ENCODE measurements at regions not wholly inside any gene's neighbourhood (a gene's known extent, or its start where the extent isn't known, plus 50 kb on each side); places are given as distances from the start of the nearest gene placed in this dataset.

DNA sequence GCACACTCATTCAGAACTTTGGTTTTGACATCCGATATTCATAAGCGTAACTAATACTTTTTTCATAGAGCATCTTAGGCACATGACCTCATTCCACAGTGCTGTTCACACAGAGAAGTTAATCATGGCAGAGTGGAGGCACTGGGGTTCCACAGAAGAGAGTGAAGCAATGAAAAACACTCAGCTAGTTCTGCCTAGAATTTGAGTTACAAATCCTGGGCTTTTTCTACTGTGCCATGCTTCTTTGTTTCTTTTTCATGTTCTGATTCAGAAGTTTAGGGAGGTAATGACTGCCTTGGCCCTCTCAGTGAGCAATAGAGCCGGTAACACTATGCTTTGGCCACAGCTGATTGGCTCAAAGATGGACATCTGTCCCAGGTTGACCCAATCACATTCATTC lies 176.1 kb upstream of the MITF start:
- DNase-seq (ENCODE audit: low read depth, low spot score) = no peak

GRCh38 chr3:69562020-69562419 lies 176.1 kb upstream of the FRMD4B start:
- ChIA-PET POLR2A (no interaction called here), SMC1A (ENCODE audit: uncharacterized antibody, unreplicated experiment) (interaction anchor here (0.7 kb wide), 1 partner anchor 21 kb away, joined by 3 read pairs; no protein-coding TSS in a partner anchor), CTCF (no interaction called here), RAD21 (ENCODE audit: unreplicated experiment) (no interaction called here)
- Histone ChIP-seq H3K9me3 (replicated peaks; ENCODE audit: control insufficient read depth, insufficient read depth, low read length) (no peaks in the 10 kb centered on the region), H4K20me1 (ENCODE audit: control insufficient read depth, insufficient read depth) (no peaks in the 10 kb centered on the region), H3K4me2 (ENCODE audit: control insufficient read depth, insufficient read depth) (no peak overlapping the region), H3K36me3 (ENCODE audit: control insufficient read depth in 2 of 2, insufficient read depth in 2 of 2, low read length in 1 of 2) (no peaks in the 10 kb centered on the region), H2AFZ (ENCODE audit: control insufficient read depth, low read depth, low read length) (no peak overlapping the region), H3K9ac (ENCODE audit: control insufficient read depth, insufficient read depth, low read length) (no peak overlapping the region), H3K79me2 (ENCODE audit: control insufficient read depth, insufficient read depth, low read length) (no peaks in the 10 kb centered on the region), H3K27ac (ENCODE audit: control insufficient read depth, insufficient read depth) (no peak overlapping the region), H3K27me3 (replicated peaks in 1 of 2; ENCODE audit: control insufficient read depth in 2 of 2, insufficient read depth in 2 of 2, low read length in 1 of 2) (no peaks in the 10 kb centered on the region), H3K4me3 (no peak overlapping the region), H3K4me1 (ENCODE audit: control insufficient read depth, insufficient read depth, low read length) (no peaks in the 10 kb centered on the region)
- intact Hi-C loops (cut with micrococcal nuclease; ENCODE audit: unreplicated experiment) = no loop called here
- no peak for FAIRE-seq
- WGBS (ENCODE audit: insufficient coverage, insufficient replicate concordance, low lambda C conversion rate, missing lambda C conversion rate) = 44% methylated on average over 4 of the region's 4 CpGs
- in situ Hi-C loops (cut with MboI) = no loop called here
- no peak for DNase-seq (ENCODE audit: low read depth, low spot score)
- ATAC-seq = no peak
- no TSS peak for BruUV-seq (replicated peaks)
- no peak for TF ChIP-seq PML (IDR thresholded peaks at IDR 0.05; ENCODE audit: low read length)
- TF ChIP-seq SMARCA5 (IDR thresholded peaks at IDR 0.05) = no peak
- TF ChIP-seq MTA3 (IDR thresholded peaks at IDR 0.05; ENCODE audit: borderline replicate concordance, low read length) = no peak
- no peak for TF ChIP-seq POLR2A (IDR thresholded peaks at IDR 0.05; ENCODE audit: low read depth, low read length)
- TF ChIP-seq JUNB (IDR thresholded peaks at IDR 0.05) = no peak
- no peak for TF ChIP-seq CHD2 (IDR thresholded peaks at IDR 0.05; ENCODE audit: borderline replicate concordance, low read depth, low read length)
- TF ChIP-seq, protein P1, sequence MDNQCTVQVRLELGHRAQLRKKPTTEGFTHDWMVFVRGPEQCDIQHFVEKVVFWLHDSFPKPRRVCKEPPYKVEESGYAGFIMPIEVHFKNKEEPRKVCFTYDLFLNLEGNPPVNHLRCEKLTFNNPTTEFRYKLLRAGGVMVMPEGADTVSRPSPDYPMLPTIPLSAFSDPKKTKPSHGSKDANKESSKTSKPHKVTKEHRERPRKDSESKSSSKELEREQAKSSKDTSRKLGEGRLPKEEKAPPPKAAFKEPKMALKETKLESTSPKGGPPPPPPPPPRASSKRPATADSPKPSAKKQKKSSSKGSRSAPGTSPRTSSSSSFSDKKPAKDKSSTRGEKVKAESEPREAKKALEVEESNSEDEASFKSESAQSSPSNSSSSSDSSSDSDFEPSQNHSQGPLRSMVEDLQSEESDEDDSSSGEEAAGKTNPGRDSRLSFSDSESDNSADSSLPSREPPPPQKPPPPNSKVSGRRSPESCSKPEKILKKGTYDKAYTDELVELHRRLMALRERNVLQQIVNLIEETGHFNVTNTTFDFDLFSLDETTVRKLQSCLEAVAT (IDR thresholded peaks at IDR 0.05) = no peak
- no peak for TF ChIP-seq NBN (IDR thresholded peaks at IDR 0.05)
- TF ChIP-seq CBFB (IDR thresholded peaks at IDR 0.05; ENCODE audit: low read depth) = no peak
- TF ChIP-seq ZNF622 (IDR thresholded peaks at IDR 0.05) = no peak
- TF ChIP-seq ELK1 (IDR thresholded peaks at IDR 0.05; ENCODE audit: low read depth, low read length) = no peak
- no peak for TF ChIP-seq CREB1 (IDR thresholded peaks at IDR 0.05; ENCODE audit: low read depth)

More for the DNA sequence above, 176.1 kb upstream of the MITF start:
- 2% methylated on average over 3 of the region's 3 CpGs for WGBS (ENCODE audit: insufficient coverage, insufficient replicate concordance, low lambda C conversion rate, missing lambda C conversion rate)
- FAIRE-seq = no peak
- Histone ChIP-seq H3K4me2 (ENCODE audit: control insufficient read depth, insufficient read depth) (no peak overlapping the region), H3K9ac (ENCODE audit: control insufficient read depth, insufficient read depth, low read length) (no peak overlapping the region), H3K9me3 (replicated peaks; ENCODE audit: control insufficient read depth, insufficient read depth, low read length) (no peaks in the 10 kb centered on the region), H3K27me3 (replicated peaks in 1 of 2; ENCODE audit: control insufficient read depth in 2 of 2, insufficient read depth in 2 of 2, low read length in 1 of 2) (no peaks in the 10 kb centered on the region), H3K27ac (ENCODE audit: control insufficient read depth, insufficient read depth) (no peak overlapping the region), H3K4me1 (ENCODE audit: control insufficient read depth, insufficient read depth, low read length) (no peaks in the 10 kb centered on the region), H3K79me2 (ENCODE audit: control insufficient read depth, insufficient read depth, low read length) (no peaks in the 10 kb centered on the region), H3K4me3 (no peak overlapping the region), H4K20me1 (ENCODE audit: control insufficient read depth, insufficient read depth) (no peaks in the 10 kb centered on the region), H3K36me3 (ENCODE audit: control insufficient read depth in 2 of 2, insufficient read depth in 2 of 2, low read length in 1 of 2) (no peaks in the 10 kb centered on the region), H2AFZ (ENCODE audit: control insufficient read depth, low read depth, low read length) (no peak overlapping the region)
- ChIA-PET RAD21 (ENCODE audit: unreplicated experiment) (no interaction called here), POLR2A (no interaction called here), SMC1A (ENCODE audit: uncharacterized antibody, unreplicated experiment) (interaction anchor here (1.1 kb wide), 1 partner anchor 20 kb away, joined by 3 read pairs; no protein-coding TSS in a partner anchor), CTCF (no interaction called here)
- in situ Hi-C loops (cut with MboI) = no loop called here
- BruUV-seq (replicated peaks) = no TSS peak
- intact Hi-C loops (cut with micrococcal nuclease; ENCODE audit: unreplicated experiment) = no loop called here
- no peak for TF ChIP-seq SP1 (IDR thresholded peaks at IDR 0.05; ENCODE audit: low read depth, low read length)
- TF ChIP-seq ZBED1 (IDR thresholded peaks at IDR 0.05; ENCODE audit: borderline replicate concordance) = no peak
- no peak for TF ChIP-seq NR2C1 (IDR thresholded peaks at IDR 0.05)
- TF ChIP-seq TCF3 (IDR thresholded peaks at IDR 0.05; ENCODE audit: borderline replicate concordance, insufficient read depth, low read depth, low read length) = no peak
- TF ChIP-seq SMAD5 (IDR thresholded peaks at IDR 0.05; ENCODE audit: low read depth) = no peak
- no peak for TF ChIP-seq CHD1 (IDR thresholded peaks at IDR 0.05; ENCODE audit: low read depth, low read length)
- TF ChIP-seq RB1 (IDR thresholded peaks at IDR 0.05; ENCODE audit: borderline replicate concordance) = no peak
- no peak for TF ChIP-seq KDM1A (IDR thresholded peaks at IDR 0.05; ENCODE audit: borderline replicate concordance)
- TF ChIP-seq YBX1 (IDR thresholded peaks at IDR 0.05) = no peak
- no peak for TF ChIP-seq SMARCA5 (IDR thresholded peaks at IDR 0.05)
- TF ChIP-seq KLF5 (IDR thresholded peaks at IDR 0.05; ENCODE audit: partially characterized antibody) = no peak
- no peak for TF ChIP-seq ETV6 (conservative IDR thresholded peaks at IDR 0.05 in 1 of 2, IDR thresholded peaks at IDR 0.05 in 1 of 2; ENCODE audit: borderline replicate concordance in 1 of 2, low read depth in 1 of 2)
- TF ChIP-seq WRNIP1 (IDR thresholded peaks at IDR 0.05; ENCODE audit: borderline replicate concordance, low read depth, low read length) = no peak
- TF ChIP-seq IRF4 (IDR thresholded peaks at IDR 0.05; ENCODE audit: low read depth, low read length) = no peak
- no peak for TF ChIP-seq STAT3 (IDR thresholded peaks at IDR 0.05; ENCODE audit: low read depth, low read length)
- TF ChIP-seq SMAD1 (IDR thresholded peaks at IDR 0.05; ENCODE audit: low read depth, partially characterized antibody) = no peak
- no peak for TF ChIP-seq NFYA (IDR thresholded peaks at IDR 0.05; ENCODE audit: borderline replicate concordance, low read depth, low read length)
- TF ChIP-seq, protein P2, sequence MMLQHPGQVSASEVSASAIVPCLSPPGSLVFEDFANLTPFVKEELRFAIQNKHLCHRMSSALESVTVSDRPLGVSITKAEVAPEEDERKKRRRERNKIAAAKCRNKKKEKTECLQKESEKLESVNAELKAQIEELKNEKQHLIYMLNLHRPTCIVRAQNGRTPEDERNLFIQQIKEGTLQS (IDR thresholded peaks at IDR 0.05; ENCODE audit: borderline replicate concordance, extremely low read depth, low read depth, low read length) = no peak
- TF ChIP-seq SMC3 (IDR thresholded peaks at IDR 0.05; ENCODE audit: borderline replicate concordance, low read length) = no peak
- no peak for ATAC-seq
